ENCODE measurements at regions not wholly inside any gene's neighbourhood (a gene's known extent, or its start where the extent isn't known, plus 50 kb on each side); places are given as distances from the start of the nearest gene placed in this dataset.

DNA sequence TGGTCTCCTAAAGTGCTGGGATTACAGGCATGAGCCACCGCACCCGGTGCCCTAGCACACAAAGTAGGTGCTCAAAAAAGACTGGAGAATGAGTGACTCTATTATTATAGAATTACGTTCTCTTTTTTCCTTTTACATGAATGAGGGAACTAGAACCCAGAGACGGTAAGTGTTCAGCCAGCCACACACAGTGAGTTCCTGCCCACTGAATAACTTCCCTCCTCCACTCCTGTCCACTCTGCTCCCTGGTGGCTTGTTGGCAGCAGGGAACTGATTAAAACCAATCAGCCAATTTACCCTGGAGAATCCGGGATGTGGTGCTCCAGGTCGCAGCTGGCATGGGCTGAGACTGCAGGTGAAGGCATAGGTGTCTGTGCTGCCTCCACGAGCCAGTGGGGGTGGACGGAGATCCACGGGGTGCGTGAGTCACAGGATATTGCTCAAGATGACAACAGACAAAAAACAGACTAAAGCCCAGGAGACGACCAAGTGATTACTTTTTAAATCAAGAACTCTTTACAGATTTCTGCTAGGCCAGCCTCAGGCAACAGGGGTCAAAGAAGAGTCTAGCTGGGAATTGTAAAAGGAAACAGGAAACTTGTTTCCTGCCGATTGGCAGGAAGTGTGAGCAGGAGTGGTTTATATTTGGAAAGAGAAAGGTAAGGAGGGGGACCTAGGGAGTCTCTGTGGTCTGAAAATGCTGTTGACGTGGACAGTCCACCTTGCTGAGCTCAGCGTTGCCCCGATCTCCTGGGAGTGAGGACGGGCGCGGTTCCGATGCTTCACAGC is 95.2 kb upstream of the TP53I11 start:
- TF ChIP-seq POLR2AphosphoS5 (IDR thresholded peaks at IDR 0.05; ENCODE audit: low read depth, low read length): no peak
- TF ChIP-seq TAF1 (IDR thresholded peaks at IDR 0.05; ENCODE audit: borderline replicate concordance, insufficient read depth, low read length): no peak
- no peak for TF ChIP-seq FOXP2 (optimal IDR thresholded peaks at IDR 0.05; ENCODE audit: borderline replicate concordance, extremely low read depth, extremely low read length, insufficient read depth)
- TF ChIP-seq SIN3A (IDR thresholded peaks at IDR 0.05; ENCODE audit: borderline replicate concordance, insufficient read depth, low read length): no peak

Measured in PFSK-1 (cell line).